ENCODE measurements at regions not wholly inside any gene's neighbourhood (a gene's known extent, or its start where the extent isn't known, plus 50 kb on each side); places are given as distances from the start of the nearest gene placed in this dataset.

DNA sequence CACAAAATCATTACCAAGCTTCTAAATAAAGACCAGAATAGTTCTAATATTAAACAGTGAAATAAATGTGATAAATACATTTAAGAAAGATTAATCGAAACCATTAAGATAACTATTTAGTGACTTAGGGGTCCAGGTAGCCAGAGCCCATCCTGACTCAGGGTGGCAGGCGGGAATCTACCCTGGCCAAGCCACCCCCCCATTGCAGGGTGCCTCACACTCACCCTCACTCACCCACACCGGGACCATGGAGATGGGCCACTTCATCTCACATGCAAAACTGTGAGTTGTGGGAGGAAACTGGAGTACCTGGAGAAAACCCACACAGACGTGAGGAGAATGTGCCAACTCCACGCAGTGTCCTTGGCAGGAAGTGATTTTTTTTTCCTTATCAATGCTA, 237.6 kb upstream of the HAND2 start:
- no peak for TF ChIP-seq CTCF (IDR thresholded peaks at IDR 0.05)
- TF ChIP-seq ZFX (IDR thresholded peaks at IDR 0.05; ENCODE audit: borderline replicate concordance), result no peak
- no peak overlapping the region for H3K27ac ChIP-seq

DNA sequence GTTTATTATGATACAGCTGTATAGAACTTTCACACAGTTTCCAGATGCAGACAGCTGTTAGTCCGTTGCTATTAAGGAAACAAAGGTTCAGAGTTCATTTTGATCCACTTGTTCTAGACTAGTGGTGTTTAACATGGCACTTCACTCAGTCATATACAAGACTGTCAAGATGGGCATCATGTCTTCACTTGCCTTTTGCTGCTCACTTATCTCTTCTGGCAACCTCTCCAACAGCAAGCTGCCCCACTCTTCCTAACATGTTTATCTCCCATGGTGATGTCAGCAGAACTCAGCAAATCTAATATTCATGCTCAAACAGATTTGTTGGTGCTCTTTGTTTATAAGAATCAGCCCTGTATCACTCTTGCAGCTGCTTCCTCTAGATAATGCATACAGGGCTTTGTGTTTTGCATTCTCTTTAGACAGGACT, 236.2 kb upstream of the HAND2 start:
- H3K27ac ChIP-seq, result no peak overlapping the region
- TF ChIP-seq CTCF (IDR thresholded peaks at IDR 0.05), result no peak
- no peak for TF ChIP-seq ZFX (IDR thresholded peaks at IDR 0.05; ENCODE audit: borderline replicate concordance)

DNA sequence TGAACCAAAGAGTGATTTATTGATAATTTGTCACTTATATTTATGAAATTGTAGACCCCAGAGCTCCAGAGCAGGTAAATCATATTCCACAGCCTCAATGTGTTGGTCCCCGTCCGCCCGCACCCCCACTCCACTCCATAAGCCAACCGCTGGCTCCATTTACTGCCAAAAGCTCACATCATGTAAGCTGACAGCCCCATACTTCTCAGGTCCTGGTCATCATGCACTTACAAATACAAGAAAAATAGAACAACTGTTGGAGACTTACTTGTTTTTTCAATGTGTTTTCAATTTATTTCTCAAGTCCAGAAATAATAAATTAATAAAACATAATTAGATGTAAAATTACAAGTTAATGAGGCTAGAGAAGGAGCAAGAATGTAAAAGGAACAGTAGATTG, 235.7 kb upstream of the HAND2 start:
- no peak overlapping the region for H3K27ac ChIP-seq
- TF ChIP-seq ZFX (IDR thresholded peaks at IDR 0.05; ENCODE audit: borderline replicate concordance), result no peak
- TF ChIP-seq CTCF (IDR thresholded peaks at IDR 0.05), result no peak

DNA sequence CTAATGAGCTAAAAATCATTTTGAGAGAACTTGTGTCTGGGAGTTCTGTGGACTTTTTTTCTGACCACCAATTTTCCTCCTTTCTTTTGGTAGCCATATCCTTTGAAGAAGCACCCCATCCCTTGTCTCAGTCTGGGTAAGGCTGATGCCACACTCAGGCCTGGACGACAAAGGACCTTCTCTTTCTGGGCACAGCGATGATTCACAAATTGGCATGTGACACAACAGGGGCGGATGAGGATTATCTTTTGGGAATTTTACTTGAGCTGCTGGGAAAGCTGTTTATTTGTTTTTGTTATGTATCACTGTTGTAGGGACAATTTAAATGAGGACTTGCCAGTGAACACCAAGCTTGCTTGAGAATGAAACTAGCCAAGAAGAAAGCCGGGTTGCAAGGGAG, 233.4 kb upstream of the HAND2 start:
- TF ChIP-seq CTCF (IDR thresholded peaks at IDR 0.05), result no peak
- no peak for TF ChIP-seq ZFX (IDR thresholded peaks at IDR 0.05; ENCODE audit: borderline replicate concordance)
- H3K27ac ChIP-seq, result no peak overlapping the region

GRCh38 chr4:173761938-173762337, 231.9 kb upstream of the HAND2 start:
- TF ChIP-seq ZFX (IDR thresholded peaks at IDR 0.05; ENCODE audit: borderline replicate concordance) (no peak), CTCF (IDR thresholded peaks at IDR 0.05) (no peak)
- no peak overlapping the region for H3K27ac ChIP-seq

DNA sequence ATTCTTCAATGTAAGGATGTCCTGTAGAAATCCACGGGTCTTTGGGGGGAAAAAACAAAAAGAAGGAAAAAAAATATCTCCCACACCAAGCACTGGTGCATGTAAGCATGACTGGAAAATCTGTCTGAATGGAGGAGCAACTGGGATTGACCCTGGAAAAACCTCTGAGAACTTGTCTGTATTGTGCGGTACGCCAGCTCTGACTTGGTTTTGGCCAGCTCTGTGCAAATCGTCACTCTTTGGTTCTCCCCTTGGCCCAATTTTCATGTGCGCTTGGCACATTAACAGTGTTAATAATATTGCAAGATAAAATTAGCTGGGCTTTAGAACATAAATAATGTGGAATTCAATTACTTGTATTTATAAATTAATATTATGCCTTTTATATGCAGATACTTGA, 231.2 kb upstream of the HAND2 start:
- no peak overlapping the region for H3K27ac ChIP-seq
- TF ChIP-seq CTCF (IDR thresholded peaks at IDR 0.05) (no peak), ZFX (IDR thresholded peaks at IDR 0.05; ENCODE audit: borderline replicate concordance) (no peak)

- TF ChIP-seq CTCF (IDR thresholded peaks at IDR 0.05) (no peak), ZFX (IDR thresholded peaks at IDR 0.05; ENCODE audit: borderline replicate concordance) (no peak)
- H3K27ac ChIP-seq, result no peak overlapping the region
Observed at GRCh38 chr4:173758132-173758531, 228.1 kb upstream of the HAND2 start.

All from 22Rv1 (cell line).